B cell (primary cell): ENCODE measurements at regions not wholly inside any gene's neighbourhood (a gene's known extent, or its start where the extent isn't known, plus 50 kb on each side); places are given as distances from the start of the nearest gene placed in this dataset.

Experiments
- ATAC-seq: fragments of 200-7000 bp; cut with Tn5 transposase; one replicate; pipeline ENCODE4 v1.10.0; 2021; ENCODE audit warnings: low read depth, mild to moderate bottlenecking, moderate number of reproducible peaks, moderate library complexity
- CTCF ChIA-PET: fragments of 350-600 bp; sonication (Branson Sonifier 250); formaldehyde crosslinking; loops from one replicate; lab custom pipeline; 2021; ENCODE audit warnings: antibody characterized with exemption, inconsistent platforms; lab: Charles Lee
- POLR2A ChIA-PET: fragments of 350-600 bp; sonication (Branson Sonifier 250); formaldehyde crosslinking; loops from one replicate; lab custom pipeline; 2021; ENCODE audit warnings: antibody characterized with exemption; lab: Charles Lee
- DNase-seq: peaks from one replicate; pipeline ENCODE4 v3.0.0; 2013
- H2AFZ ChIP-seq: 2 replicates; pipeline ENCODE4 v1.6.1; 2012; ENCODE audit warnings: mild to moderate bottlenecking, low read depth, low read length; ENCODE audit not compliant: insufficient read depth, poor library complexity, severe bottlenecking
- H3K27ac ChIP-seq, 2 donors: 1 replicate in 1 of 2; 2 replicates in 1 of 2; pipeline ENCODE4 v1.5.1; 2012 to 2013; ENCODE audit warnings: low read length in 2 of 2, mild to moderate bottlenecking in 2 of 2, moderate library complexity in 1 of 2
- H3K27me3 ChIP-seq, 4 experiments: fragments of 200-600 bp in 1 of 4; sonication (generic) in 1 of 4; replicated peaks in 1 of 4; 1 replicate in 2 of 4; 2 replicates in 2 of 4; pipeline versions ENCODE4 v1.6.1 to v1.7.0; 2013 to 2016; ENCODE audit warnings: low read length in 3 of 4, mild to moderate bottlenecking in 2 of 4, mixed read lengths in 1 of 4, moderate library complexity in 1 of 4; ENCODE audit not compliant: insufficient read depth in 4 of 4, control insufficient read depth in 3 of 4; ENCODE audit errors: control extremely low read depth in 1 of 4
- H3K36me3 ChIP-seq, 2 experiments: replicated peaks in 1 of 2; 1 replicate in 1 of 2; 2 replicates in 1 of 2; pipeline versions ENCODE4 v1.6.1 to v1.7.1; 2013; ENCODE audit warnings: low read length in 1 of 2; ENCODE audit not compliant: insufficient read depth in 2 of 2, control insufficient read depth in 1 of 2; ENCODE audit errors: control extremely low read depth in 1 of 2, extremely low read depth in 1 of 2
- H3K4me1 ChIP-seq, 2 donors: fragments of 200-600 bp in 1 of 2; sonication (generic) in 1 of 2; 1 replicate in 1 of 2; 2 replicates in 1 of 2; pipeline versions ENCODE4 v1.5.1 to v1.6.1; 2013 to 2017; ENCODE audit warnings: low read length in 2 of 2; ENCODE audit not compliant: control insufficient read depth in 2 of 2, insufficient read depth in 2 of 2
- H3K4me2 ChIP-seq: replicated peaks from 2 replicates; pipeline ENCODE3; 2012; ENCODE audit warnings: mild to moderate bottlenecking, low read depth, low read length; ENCODE audit not compliant: poor library complexity, severe bottlenecking
- H3K4me3 ChIP-seq, 5 experiments: fragments of 200-600 bp in 1 of 5; sonication (generic) in 1 of 5; 1 replicate in 3 of 5; 2 replicates in 2 of 5; pipeline versions ENCODE4 v1.5.1 to v1.7.0; 2011 to 2016; ENCODE audit warnings: low read length in 4 of 5, mild to moderate bottlenecking in 4 of 5, low read depth in 2 of 5, control low read depth in 1 of 5, moderate library complexity in 1 of 5; ENCODE audit not compliant: insufficient read depth in 1 of 5; ENCODE audit errors: control extremely low read depth in 1 of 5, extremely low read depth in 1 of 5
- H3K79me2 ChIP-seq: fragments of 200-600 bp; sonication (generic); one replicate; pipeline ENCODE4 v1.6.0; 2016; ENCODE audit warnings: low read length; ENCODE audit not compliant: control insufficient read depth, insufficient read depth
- H3K9ac ChIP-seq: fragments of 200-600 bp; sonication (generic); 2 replicates; pipeline ENCODE4 v1.6.1; 2017; ENCODE audit warnings: mild to moderate bottlenecking, low read length, moderate library complexity
- H3K9me3 ChIP-seq, 3 donors: one replicate each; pipeline versions ENCODE4 v1.6.1 to v1.7.1; 2013; ENCODE audit warnings: low read length in 2 of 3; ENCODE audit not compliant: control insufficient read depth in 2 of 3, insufficient read depth in 1 of 3; ENCODE audit errors: control extremely low read depth in 1 of 3
- H4K20me1 ChIP-seq: 2 replicates; pipeline ENCODE4 v1.6.0; 2012; ENCODE audit warnings: mild to moderate bottlenecking, low read length; ENCODE audit not compliant: insufficient read depth, control insufficient read depth, poor library complexity, severe bottlenecking
- H3K27ac Mint-ChIP-seq: one replicate; pipeline ENCODE4 v1.8.0; 2021; ENCODE audit warnings: mixed read lengths
- H3K27me3 Mint-ChIP-seq: one replicate; pipeline ENCODE4 v1.8.0; 2021; ENCODE audit warnings: mixed read lengths
- H3K4me1 Mint-ChIP-seq: one replicate; pipeline ENCODE4 v1.8.0; 2021; ENCODE audit warnings: mixed read lengths
- H3K4me3 Mint-ChIP-seq: one replicate; pipeline ENCODE4 v1.8.0; 2021; ENCODE audit warnings: mixed read lengths
- H3K9me3 Mint-ChIP-seq: one replicate; pipeline ENCODE4 v1.8.0; 2022; ENCODE audit warnings: mixed read lengths; ENCODE audit not compliant: insufficient read depth
- EZH2 ChIP-seq: IDR thresholded peaks from 2 replicates; pipeline ENCODE4 v1.6.1; 2012; ENCODE audit warnings: borderline replicate concordance, low read depth, mild to moderate bottlenecking, moderate library complexity, low read length; ENCODE audit not compliant: insufficient read depth, poor library complexity, severe bottlenecking
- WGBS: methylation state at CpG from one replicate; pipeline ENCODE4 v1.1.5; 2013; ENCODE audit warnings: missing lambda C conversion rate; ENCODE audit not compliant: insufficient coverage; 5-methylcytosine and 5-hydroxymethylcytosine counted together
- intact Hi-C: fragments of 100-400 bp; cut with micrococcal nuclease; formaldehyde crosslinking; loops from one replicate; pipeline ENCODE4 v1.10.0; 2022
- TF ChIP-seq, protein P1 (sequence below): fragments of 200-600 bp; IDR thresholded peaks from one replicate; pipeline ENCODE4 v1.8.0; 2022; ENCODE audit warnings: antibody characterized with exemption, mild to moderate bottlenecking

GRCh38 chr17:34776456-34777443, 184.5 kb downstream of the CCT6B start:
- ChIA-PET POLR2A (no interaction called here), CTCF (no interaction called here)
- DNase-seq (no peak), ATAC-seq (no peak)
- peaks cover 0 to 6% (median 0%) of the 10 kb centered on the region in 4 experiments for H3K27me3 ChIP-seq
- no peaks in the 10 kb centered on the region for H3K36me3 ChIP-seq
- H3K4me3 ChIP-seq = no peak overlapping the region
- no peaks in the 10 kb centered on the region for H3K79me2 ChIP-seq
- H3K4me3 Mint-ChIP-seq = no peak overlapping the region
- intact Hi-C loops = no loop called here
- H3K27ac ChIP-seq = no peak overlapping the region
- WGBS = 93% methylated on average over 10 of the region's 17 CpGs
- no peaks in the 10 kb centered on the region for H3K4me1 ChIP-seq
- no peaks in the 10 kb centered on the region for H3K4me1 Mint-ChIP-seq
- no peaks in the 10 kb centered on the region for H4K20me1 ChIP-seq
- TF ChIP-seq EZH2 = no peak
- H3K9ac ChIP-seq = no peak overlapping the region
- H3K9me3 ChIP-seq = peaks cover 0 to 16% (median 0%) of the 10 kb centered on the region in 3 donors
- H2AFZ ChIP-seq = no peak overlapping the region
- H3K27me3 Mint-ChIP-seq = peaks cover 39% of the 10 kb centered on the region
- no peaks in the 10 kb centered on the region for H3K9me3 Mint-ChIP-seq
- no peak overlapping the region for H3K27ac Mint-ChIP-seq
- H3K4me2 ChIP-seq = no peak overlapping the region

DNA sequence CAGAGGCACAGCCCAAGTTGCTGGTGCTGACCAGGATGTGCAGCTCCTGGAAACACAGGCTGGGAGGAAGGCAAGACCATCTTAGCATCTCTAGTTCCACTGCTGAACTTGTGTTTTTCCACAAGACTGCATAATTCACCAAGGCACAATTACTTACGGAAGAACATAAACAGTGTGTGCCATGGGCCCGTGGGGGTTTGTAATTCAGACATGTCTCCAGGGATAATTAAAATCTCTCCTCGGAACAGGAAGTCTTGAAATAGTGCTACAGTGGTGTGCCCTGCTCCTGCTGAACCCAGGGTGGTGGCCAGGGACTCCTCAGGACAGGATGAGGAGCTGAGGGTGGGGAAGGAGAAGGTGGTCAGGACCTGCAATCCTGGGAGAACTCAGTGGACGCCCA, 188.2 kb downstream of the CCT6B start:
- H3K4me2 ChIP-seq = no peak overlapping the region
- H2AFZ ChIP-seq = no peak overlapping the region
- H3K27me3 ChIP-seq = peaks cover 0 to 9% (median 0%) of the 10 kb centered on the region in 4 experiments
- H3K9me3 Mint-ChIP-seq = no peaks in the 10 kb centered on the region
- H3K36me3 ChIP-seq = no peaks in the 10 kb centered on the region
- H3K9ac ChIP-seq = no peak overlapping the region
- no peak for ATAC-seq
- H4K20me1 ChIP-seq = no peaks in the 10 kb centered on the region
- H3K79me2 ChIP-seq = no peaks in the 10 kb centered on the region
- peaks cover 51% of the 10 kb centered on the region for H3K27me3 Mint-ChIP-seq
- ChIA-PET POLR2A (no interaction called here), CTCF (no interaction called here)
- 73% methylated on average over 4 of the region's 4 CpGs for WGBS
- no peak overlapping the region for H3K4me3 Mint-ChIP-seq
- no peak overlapping the region for H3K27ac ChIP-seq
- intact Hi-C loops = no loop called here
- no peaks in the 10 kb centered on the region for H3K4me1 Mint-ChIP-seq
- no peak overlapping the region for H3K27ac Mint-ChIP-seq
- no peak for TF ChIP-seq EZH2
- TF ChIP-seq, protein P1, sequence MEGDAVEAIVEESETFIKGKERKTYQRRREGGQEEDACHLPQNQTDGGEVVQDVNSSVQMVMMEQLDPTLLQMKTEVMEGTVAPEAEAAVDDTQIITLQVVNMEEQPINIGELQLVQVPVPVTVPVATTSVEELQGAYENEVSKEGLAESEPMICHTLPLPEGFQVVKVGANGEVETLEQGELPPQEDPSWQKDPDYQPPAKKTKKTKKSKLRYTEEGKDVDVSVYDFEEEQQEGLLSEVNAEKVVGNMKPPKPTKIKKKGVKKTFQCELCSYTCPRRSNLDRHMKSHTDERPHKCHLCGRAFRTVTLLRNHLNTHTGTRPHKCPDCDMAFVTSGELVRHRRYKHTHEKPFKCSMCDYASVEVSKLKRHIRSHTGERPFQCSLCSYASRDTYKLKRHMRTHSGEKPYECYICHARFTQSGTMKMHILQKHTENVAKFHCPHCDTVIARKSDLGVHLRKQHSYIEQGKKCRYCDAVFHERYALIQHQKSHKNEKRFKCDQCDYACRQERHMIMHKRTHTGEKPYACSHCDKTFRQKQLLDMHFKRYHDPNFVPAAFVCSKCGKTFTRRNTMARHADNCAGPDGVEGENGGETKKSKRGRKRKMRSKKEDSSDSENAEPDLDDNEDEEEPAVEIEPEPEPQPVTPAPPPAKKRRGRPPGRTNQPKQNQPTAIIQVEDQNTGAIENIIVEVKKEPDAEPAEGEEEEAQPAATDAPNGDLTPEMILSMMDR = no peak
- DNase-seq = no peak
- no peaks in the 10 kb centered on the region for H3K4me1 ChIP-seq
- H3K9me3 ChIP-seq = no peaks in the 10 kb centered on the region
- H3K4me3 ChIP-seq = no peak overlapping the region
